SK-N-SH (cell line): ENCODE measurements at regions not wholly inside any gene's neighbourhood (a gene's known extent, or its start where the extent isn't known, plus 50 kb on each side); places are given as distances from the start of the nearest gene placed in this dataset.

ENCODE experiments used
- CTCF ChIA-PET: fragments of 300-600, 350-600 bp; formaldehyde crosslinking; extraction: SDS; loops from one replicate; lab custom pipeline; 2021; lab: Yijun Ruan, JAX
- POLR2A ChIA-PET: fragments of 350-600 bp; sonication (Branson Sonifier 250); formaldehyde crosslinking; extraction: SDS; loops from one replicate; lab custom pipeline; 2020; ENCODE audit warnings: antibody characterized with exemption, inconsistent platforms; lab: Yijun Ruan, JAX
- DNase-seq: peaks from one replicate; pipeline ENCODE4 v3.0.0; 2012
- H2AFZ ChIP-seq: fragments of 200-600 bp; sonication (generic); 2 replicates; pipeline ENCODE4 v1.8.1; 2016; ENCODE audit warnings: antibody characterized with exemption, mild to moderate bottlenecking, low read depth
- H3F3A ChIP-seq: fragments of 200-600 bp; sonication (generic); replicated peaks from 2 replicates; pipeline ENCODE3; 2016; ENCODE audit warnings: antibody characterized with exemption, mild to moderate bottlenecking; ENCODE audit not compliant: insufficient read depth
- H3K27ac ChIP-seq, 2 experiments: fragments of 200-500 bp in 1 of 2; fragments of 200-600 bp in 1 of 2; sonication (Bioruptor generic) in 1 of 2; sonication (generic), shearing (Covaris generic) in 1 of 2; 2 replicates each; pipeline versions ENCODE4 v1.5.1 to v1.6.1; 2014 to 2016; ENCODE audit warnings: low read depth in 2 of 2, inconsistent platforms in 1 of 2, low read length in 1 of 2, mild to moderate bottlenecking in 1 of 2, mixed read lengths in 1 of 2
- H3K27me3 ChIP-seq: fragments of 200-600 bp; sonication (generic), shearing (Covaris generic); 2 replicates; pipeline ENCODE4 v1.6.1; 2016; ENCODE audit warnings: mixed run types; ENCODE audit not compliant: insufficient read depth
- H3K36me3 ChIP-seq, 2 experiments: fragments of 200-500 bp in 1 of 2; fragments of 200-600 bp in 1 of 2; sonication (Bioruptor generic) in 1 of 2; sonication (generic) in 1 of 2; replicated peaks in 1 of 2; 2 replicates each; pipeline versions ENCODE3 to v1.5.1; 2014 to 2016; ENCODE audit warnings: low read length in 1 of 2, mild to moderate bottlenecking in 1 of 2; ENCODE audit not compliant: insufficient read depth in 2 of 2, control insufficient read depth in 1 of 2
- H3K4me1 ChIP-seq, 2 experiments: fragments of 200-500 bp in 1 of 2; fragments of 200-600 bp in 1 of 2; sonication (Bioruptor generic) in 1 of 2; sonication (generic), shearing (Covaris generic) in 1 of 2; 2 replicates each; pipeline versions ENCODE4 v1.5.1 to v1.6.1; 2014 to 2016; ENCODE audit warnings: low read depth in 1 of 2, low read length in 1 of 2, mixed run types in 1 of 2; ENCODE audit not compliant: insufficient read depth in 2 of 2, control insufficient read depth in 1 of 2
- H3K4me2 ChIP-seq: fragments of 200-600 bp; sonication (generic), shearing (Covaris generic); 2 replicates; pipeline ENCODE4 v1.6.1; 2017; ENCODE audit warnings: mixed run types
- H3K4me3 ChIP-seq, 2 experiments: fragments of 200-500 bp in 1 of 2; fragments of 200-600 bp in 1 of 2; sonication (Bioruptor generic) in 1 of 2; sonication (generic), shearing (Covaris generic) in 1 of 2; 2 replicates each; pipeline versions ENCODE4 v1.5.1 to v1.8.1; 2014 to 2016; ENCODE audit warnings: low read depth in 2 of 2, inconsistent platforms in 1 of 2, low read length in 1 of 2, mild to moderate bottlenecking in 1 of 2, mixed read lengths in 1 of 2, moderate library complexity in 1 of 2
- H3K79me2 ChIP-seq: fragments of 200-600 bp; sonication (generic); 2 replicates; pipeline ENCODE4 v1.8.1; 2017; ENCODE audit warnings: mild to moderate bottlenecking; ENCODE audit not compliant: insufficient read depth
- H3K9ac ChIP-seq: fragments of 200-600 bp; sonication (generic); 2 replicates; pipeline ENCODE4 v1.6.1; 2017; ENCODE audit warnings: mixed run types
- H3K9me2 ChIP-seq: fragments of 200-600 bp; sonication (generic); 2 replicates; pipeline ENCODE4 v1.6.1; 2017; ENCODE audit warnings: mixed run types
- H3K9me3 ChIP-seq: fragments of 200-600 bp; sonication (generic); 2 replicates; pipeline ENCODE4 v1.6.1; 2017; ENCODE audit warnings: mixed run types, mild to moderate bottlenecking, moderate library complexity
- H4K20me1 ChIP-seq: fragments of 200-600 bp; sonication (generic); 2 replicates; pipeline ENCODE4 v1.6.1; 2017; ENCODE audit warnings: mild to moderate bottlenecking, mixed run types; ENCODE audit not compliant: insufficient read depth
- CHD2 ChIP-seq: fragments of 150-350 bp; IDR thresholded peaks from 2 replicates; pipeline ENCODE4 v1.6.1; 2018; ENCODE audit warnings: low read length; ENCODE audit not compliant: partially characterized antibody
- ELF1 ChIP-seq: IDR thresholded peaks from 2 replicates; pipeline ENCODE4 v1.4.0; 2012
- EZH2phosphoT487 ChIP-seq: fragments of 200-600 bp; sonication (generic); IDR thresholded peaks from 2 replicates; pipeline ENCODE4 v1.6.1; 2017; ENCODE audit warnings: low read depth, mixed run types, mild to moderate bottlenecking, antibody characterized with exemption, moderate library complexity, borderline replicate concordance
- FOSL2 ChIP-seq: IDR thresholded peaks from 2 replicates; pipeline ENCODE4 v1.4.0; 2012; ENCODE audit warnings: low read depth, mild to moderate bottlenecking, moderate library complexity, borderline replicate concordance
- FOXJ3 ChIP-seq: sonication (generic); formaldehyde crosslinking; IDR thresholded peaks from 2 replicates; pipeline ENCODE4 v1.5.1; 2020; ENCODE audit warnings: mild to moderate bottlenecking, missing genetic modification reagents
- GATA2 ChIP-seq: sonication (generic); formaldehyde crosslinking; IDR thresholded peaks from 2 replicates; pipeline ENCODE4 v1.5.0; 2020; ENCODE audit warnings: mild to moderate bottlenecking, missing genetic modification reagents
- JUND ChIP-seq: IDR thresholded peaks from 2 replicates; pipeline ENCODE4 v1.4.0; 2012
- MEF2A ChIP-seq: IDR thresholded peaks from 2 replicates; pipeline ENCODE4 v1.4.0; 2012; ENCODE audit warnings: low read depth, borderline replicate concordance
- NFIC ChIP-seq: IDR thresholded peaks from 2 replicates; pipeline ENCODE4 v1.4.0; 2012; ENCODE audit warnings: borderline replicate concordance
- RAD21 ChIP-seq: IDR thresholded peaks from 2 replicates; pipeline ENCODE4 v1.6.1; 2012; ENCODE audit warnings: mild to moderate bottlenecking, low read length
- RFX5 ChIP-seq: IDR thresholded peaks from 2 replicates; pipeline ENCODE4 v1.6.1; 2012; ENCODE audit warnings: mild to moderate bottlenecking, improper control_type of control experiment, low read length
- RXRA ChIP-seq: IDR thresholded peaks from 2 replicates; pipeline ENCODE4 v1.4.0; 2012; ENCODE audit warnings: low read depth, mild to moderate bottlenecking, borderline replicate concordance
- SMC3 ChIP-seq: IDR thresholded peaks from 2 replicates; pipeline ENCODE4 v1.6.1; 2012; ENCODE audit warnings: low read depth, low read length, improper control_type of control experiment
- TAF1 ChIP-seq: IDR thresholded peaks from 2 replicates; pipeline ENCODE4 v1.6.1; 2012; ENCODE audit warnings: low read depth, mild to moderate bottlenecking, low read length, moderate library complexity, borderline replicate concordance
- TEAD4 ChIP-seq: IDR thresholded peaks from 2 replicates; pipeline ENCODE4 v1.4.0; 2012; ENCODE audit warnings: mild to moderate bottlenecking, borderline replicate concordance; ENCODE audit not compliant: insufficient read depth
- YY1 ChIP-seq: IDR thresholded peaks from 2 replicates; pipeline ENCODE4 v1.4.0; 2012; ENCODE audit warnings: low read depth, mild to moderate bottlenecking
- WGBS: methylation state at CpG from one replicate; pipeline ENCODE4 v1.1.6; 2017; ENCODE audit warnings: low lambda C conversion rate; 5-methylcytosine and 5-hydroxymethylcytosine counted together
- TF ChIP-seq, protein P1 (sequence below): IDR thresholded peaks from 2 replicates; pipeline ENCODE4 v1.4.0; 2012; ENCODE audit warnings: low read depth, borderline replicate concordance
- TF ChIP-seq, protein P2 (sequence below): fragments of 150-350 bp; IDR thresholded peaks from 2 replicates; pipeline ENCODE4 v1.6.1; 2016; ENCODE audit warnings: mild to moderate bottlenecking, low read depth, low read length

DNA sequence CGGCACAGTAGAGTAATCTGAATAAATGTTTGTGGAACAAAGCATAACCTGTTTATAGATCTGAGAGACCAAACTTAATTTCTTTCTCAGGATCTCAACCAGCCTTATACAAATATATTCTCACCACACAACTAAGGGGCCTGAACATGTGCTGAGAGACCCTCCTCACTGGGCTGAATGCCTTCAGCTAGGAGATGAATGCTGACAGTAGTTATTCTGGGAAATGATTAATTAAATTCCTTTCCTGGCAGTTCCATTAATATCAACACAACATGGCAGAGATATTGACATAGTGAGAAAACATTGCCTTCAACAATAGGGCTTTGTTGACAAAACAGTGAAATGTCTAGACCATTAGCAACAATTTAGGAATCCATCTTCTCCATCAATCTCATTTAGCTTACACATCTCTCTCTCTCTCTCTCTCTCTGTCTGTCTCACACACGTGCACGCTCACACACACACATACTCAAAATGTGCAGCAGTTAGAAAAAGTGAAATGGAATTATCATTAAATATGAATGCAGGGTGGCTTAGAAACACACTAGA, 780.8 kb upstream of the CDH8 start:
- H3K4me2 ChIP-seq = no peak overlapping the region
- no peaks in the 10 kb centered on the region for H4K20me1 ChIP-seq
- no peak overlapping the region for H3K9ac ChIP-seq
- H2AFZ ChIP-seq = no peak overlapping the region
- H3K27me3 ChIP-seq = no peaks in the 10 kb centered on the region
- POLR2A ChIA-PET = no interaction called here
- H3F3A ChIP-seq = no peaks in the 10 kb centered on the region
- H3K27ac ChIP-seq = no peak overlapping the region
- TF ChIP-seq, protein P1, sequence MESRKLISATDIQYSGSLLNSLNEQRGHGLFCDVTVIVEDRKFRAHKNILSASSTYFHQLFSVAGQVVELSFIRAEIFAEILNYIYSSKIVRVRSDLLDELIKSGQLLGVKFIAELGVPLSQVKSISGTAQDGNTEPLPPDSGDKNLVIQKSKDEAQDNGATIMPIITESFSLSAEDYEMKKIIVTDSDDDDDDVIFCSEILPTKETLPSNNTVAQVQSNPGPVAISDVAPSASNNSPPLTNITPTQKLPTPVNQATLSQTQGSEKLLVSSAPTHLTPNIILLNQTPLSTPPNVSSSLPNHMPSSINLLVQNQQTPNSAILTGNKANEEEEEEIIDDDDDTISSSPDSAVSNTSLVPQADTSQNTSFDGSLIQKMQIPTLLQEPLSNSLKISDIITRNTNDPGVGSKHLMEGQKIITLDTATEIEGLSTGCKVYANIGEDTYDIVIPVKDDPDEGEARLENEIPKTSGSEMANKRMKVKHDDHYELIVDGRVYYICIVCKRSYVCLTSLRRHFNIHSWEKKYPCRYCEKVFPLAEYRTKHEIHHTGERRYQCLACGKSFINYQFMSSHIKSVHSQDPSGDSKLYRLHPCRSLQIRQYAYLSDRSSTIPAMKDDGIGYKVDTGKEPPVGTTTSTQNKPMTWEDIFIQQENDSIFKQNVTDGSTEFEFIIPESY = no peak
- no peak for TF ChIP-seq YY1
- TF ChIP-seq MEF2A = no peak
- TF ChIP-seq RXRA = no peak
- no peak for TF ChIP-seq NFIC
- no peak for TF ChIP-seq SMC3
- no peak for TF ChIP-seq JUND
- TF ChIP-seq, protein P2, sequence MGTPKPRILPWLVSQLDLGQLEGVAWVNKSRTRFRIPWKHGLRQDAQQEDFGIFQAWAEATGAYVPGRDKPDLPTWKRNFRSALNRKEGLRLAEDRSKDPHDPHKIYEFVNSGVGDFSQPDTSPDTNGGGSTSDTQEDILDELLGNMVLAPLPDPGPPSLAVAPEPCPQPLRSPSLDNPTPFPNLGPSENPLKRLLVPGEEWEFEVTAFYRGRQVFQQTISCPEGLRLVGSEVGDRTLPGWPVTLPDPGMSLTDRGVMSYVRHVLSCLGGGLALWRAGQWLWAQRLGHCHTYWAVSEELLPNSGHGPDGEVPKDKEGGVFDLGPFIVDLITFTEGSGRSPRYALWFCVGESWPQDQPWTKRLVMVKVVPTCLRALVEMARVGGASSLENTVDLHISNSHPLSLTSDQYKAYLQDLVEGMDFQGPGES = no peak
- TF ChIP-seq GATA2 (CRISPR knock-in tag) = no peak
- no peak for TF ChIP-seq ELF1
- no peak for TF ChIP-seq CHD2
- TF ChIP-seq TAF1 = no peak
- TF ChIP-seq EZH2phosphoT487 = no peak
- no peak for TF ChIP-seq FOXJ3 (CRISPR knock-in tag)
- no peak for TF ChIP-seq RAD21
- no peak for TF ChIP-seq FOSL2
- TF ChIP-seq TEAD4 = no peak
- TF ChIP-seq RFX5 = no peak
- TF ChIP-seq, all 33 proteins: peak for 0
- Histone ChIP-seq H3K36me3 (no peaks in the 10 kb centered on the region), H3K4me3 (no peak overlapping the region), H3K9me3 (no peaks in the 10 kb centered on the region), H3K79me2 (no peaks in the 10 kb centered on the region), H3K4me1 (no peaks in the 10 kb centered on the region), H3K9me2 (no peaks in the 10 kb centered on the region)
- CTCF ChIA-PET = interaction anchor here (1.2 kb wide), 1 partner anchor 473 kb away, joined by 5 read pairs; no protein-coding TSS in a partner anchor
- DNase-seq = no peak
- WGBS = 53% methylated on average over 3 of the region's 3 CpGs
